ENCODE measurements at regions not wholly inside any gene's neighbourhood (a gene's known extent, or its start where the extent isn't known, plus 50 kb on each side); places are given as distances from the start of the nearest gene placed in this dataset.

DNA sequence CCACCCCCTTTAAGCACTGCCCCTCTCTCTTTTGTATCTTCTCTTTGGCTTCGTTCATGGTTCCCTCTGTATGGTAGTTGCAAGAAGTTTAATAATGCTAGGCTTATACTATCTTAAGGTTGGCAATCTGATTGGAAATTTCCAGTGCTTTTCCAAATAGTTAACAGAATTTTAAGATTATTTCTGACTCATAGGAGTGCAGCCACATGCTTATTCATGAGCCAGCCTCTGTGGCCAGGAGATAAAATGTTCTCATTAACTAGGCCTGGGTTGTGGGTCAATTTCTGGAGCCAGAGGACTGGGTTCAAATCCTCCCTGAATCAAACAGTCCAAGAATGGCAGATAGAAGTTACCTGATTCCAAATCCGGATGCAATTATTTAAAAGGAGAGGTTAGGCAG lies 103.1 kb downstream of the ATP6V1G3 start:
- Histone ChIP-seq H3K27me3 (no peaks in the 10 kb centered on the region), H3K9me3 (no peaks in the 10 kb centered on the region), H3K4me3 (no peak overlapping the region), H3K36me3 (no peaks in the 10 kb centered on the region), H3K4me1 (no peaks in the 10 kb centered on the region), H3K27ac (no peak overlapping the region)
- intact Hi-C loops (cut with DNase I): no loop called here
- TF ChIP-seq, protein P1, sequence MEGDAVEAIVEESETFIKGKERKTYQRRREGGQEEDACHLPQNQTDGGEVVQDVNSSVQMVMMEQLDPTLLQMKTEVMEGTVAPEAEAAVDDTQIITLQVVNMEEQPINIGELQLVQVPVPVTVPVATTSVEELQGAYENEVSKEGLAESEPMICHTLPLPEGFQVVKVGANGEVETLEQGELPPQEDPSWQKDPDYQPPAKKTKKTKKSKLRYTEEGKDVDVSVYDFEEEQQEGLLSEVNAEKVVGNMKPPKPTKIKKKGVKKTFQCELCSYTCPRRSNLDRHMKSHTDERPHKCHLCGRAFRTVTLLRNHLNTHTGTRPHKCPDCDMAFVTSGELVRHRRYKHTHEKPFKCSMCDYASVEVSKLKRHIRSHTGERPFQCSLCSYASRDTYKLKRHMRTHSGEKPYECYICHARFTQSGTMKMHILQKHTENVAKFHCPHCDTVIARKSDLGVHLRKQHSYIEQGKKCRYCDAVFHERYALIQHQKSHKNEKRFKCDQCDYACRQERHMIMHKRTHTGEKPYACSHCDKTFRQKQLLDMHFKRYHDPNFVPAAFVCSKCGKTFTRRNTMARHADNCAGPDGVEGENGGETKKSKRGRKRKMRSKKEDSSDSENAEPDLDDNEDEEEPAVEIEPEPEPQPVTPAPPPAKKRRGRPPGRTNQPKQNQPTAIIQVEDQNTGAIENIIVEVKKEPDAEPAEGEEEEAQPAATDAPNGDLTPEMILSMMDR (IDR thresholded peaks at IDR 0.05): no peak
- DNase-seq (ENCODE audit: low spot score in 2 of 2): no peak

DNA sequence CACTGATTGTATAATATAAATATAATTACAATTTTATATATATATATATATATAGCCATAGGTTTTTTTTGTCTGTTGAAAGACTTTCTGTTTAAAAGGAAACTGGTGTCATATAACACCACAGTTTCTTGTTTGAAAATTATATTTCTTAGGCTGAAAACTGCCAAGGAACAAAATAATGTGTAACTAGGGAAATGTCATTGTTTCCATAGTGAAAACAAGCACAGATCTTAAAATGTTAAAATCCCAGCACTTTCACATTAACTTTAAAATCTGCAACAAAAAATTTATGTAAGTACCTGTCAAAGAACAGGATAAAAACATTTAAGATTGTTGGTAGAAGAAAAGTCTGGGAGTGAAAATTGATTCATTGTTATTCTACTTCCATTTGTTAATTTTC lies 104.2 kb downstream of the ATP6V1G3 start:
- intact Hi-C loops (cut with DNase I): no loop called here
- H3K27me3 ChIP-seq: no peaks in the 10 kb centered on the region

DNA sequence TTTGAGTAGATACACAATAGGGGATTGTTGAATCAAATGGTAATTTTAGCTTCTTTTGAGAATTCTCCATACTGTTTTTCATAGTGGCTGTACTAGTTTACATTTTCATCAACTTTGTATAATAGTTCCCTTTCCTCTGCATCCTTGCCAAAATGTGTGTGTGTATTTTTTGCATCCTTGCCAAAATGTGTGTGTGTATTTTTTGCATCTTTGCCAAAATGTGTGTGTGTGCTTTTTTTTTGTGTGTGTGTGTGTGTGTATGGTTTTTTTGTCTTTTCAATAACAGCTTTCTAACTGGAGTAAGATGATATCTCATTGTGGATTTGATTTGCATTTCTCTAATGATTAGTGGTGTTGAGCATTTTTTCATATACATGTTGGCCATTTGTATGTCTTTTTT lies 105.4 kb downstream of the ATP6V1G3 start:
- Histone ChIP-seq H3K27me3 (no peaks in the 10 kb centered on the region), H3K4me3 (no peak overlapping the region), H3K9me3 (peaks cover 0 to 6% of the 10 kb centered on the region in 2 donors), H3K36me3 (no peaks in the 10 kb centered on the region), H3K27ac (no peak overlapping the region), H3K4me1 (no peaks in the 10 kb centered on the region)
- TF ChIP-seq, protein P1 (IDR thresholded peaks at IDR 0.05): no peak
- intact Hi-C loops (cut with DNase I): no loop called here
- no peak for DNase-seq (ENCODE audit: low spot score in 2 of 2)

More for the DNA sequence above, 104.2 kb downstream of the ATP6V1G3 start:
- TF ChIP-seq, protein P1 (IDR thresholded peaks at IDR 0.05): no peak
- no peaks in the 10 kb centered on the region for H3K36me3 ChIP-seq
- DNase-seq (ENCODE audit: low spot score in 2 of 2): no peak
- H3K4me1 ChIP-seq: no peaks in the 10 kb centered on the region
- no peak overlapping the region for H3K4me3 ChIP-seq
- H3K27ac ChIP-seq: no peak overlapping the region
- H3K9me3 ChIP-seq: peaks cover 0 to 3% of the 10 kb centered on the region in 2 donors

DNA sequence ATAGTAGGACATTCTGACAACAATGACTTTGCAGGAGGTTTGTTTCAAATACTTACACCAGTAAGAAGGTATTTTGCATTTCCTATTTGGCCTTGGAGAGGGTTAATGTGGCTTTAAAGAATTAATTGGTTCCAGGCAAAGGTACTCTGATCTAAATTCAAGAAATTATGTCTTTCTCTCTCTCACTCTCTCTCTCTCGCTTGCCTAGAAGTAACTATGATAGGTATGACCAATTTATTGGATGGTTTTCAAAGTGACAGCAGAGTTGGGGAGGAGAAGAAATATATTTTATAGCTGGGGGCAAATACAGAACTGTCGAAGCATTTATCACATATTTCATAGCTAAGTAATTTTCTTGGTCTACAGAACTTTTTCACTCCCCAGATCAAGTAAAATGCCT lies 116.0 kb downstream of the ATP6V1G3 start:
- no peak overlapping the region for H3K27ac ChIP-seq
- TF ChIP-seq, protein P1 (IDR thresholded peaks at IDR 0.05): no peak
- no peaks in the 10 kb centered on the region for H3K36me3 ChIP-seq
- no peak overlapping the region for H3K4me3 ChIP-seq
- DNase-seq (ENCODE audit: low spot score in 2 of 2): no peak
- intact Hi-C loops (cut with DNase I): no loop called here
- no peaks in the 10 kb centered on the region for H3K9me3 ChIP-seq
- H3K27me3 ChIP-seq: no peaks in the 10 kb centered on the region
- no peaks in the 10 kb centered on the region for H3K4me1 ChIP-seq

DNA sequence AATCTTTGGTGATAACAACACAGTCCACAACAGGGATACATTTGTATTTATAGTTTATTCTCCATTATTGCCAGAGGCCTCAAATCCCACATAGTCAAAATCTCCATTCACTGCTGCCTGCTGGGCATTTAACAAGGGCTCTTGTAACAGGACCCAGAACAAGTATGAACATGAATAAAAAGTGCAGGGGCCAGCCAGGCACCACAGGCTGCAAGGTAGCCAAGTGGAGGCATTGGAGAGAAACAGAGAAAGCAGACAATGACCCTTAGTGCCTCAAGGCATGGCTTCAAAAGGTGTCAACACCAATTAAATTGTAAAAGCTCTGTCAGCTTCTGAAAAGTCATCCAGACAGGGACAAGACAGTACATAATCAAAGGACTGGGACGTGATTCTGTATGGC lies 116.8 kb downstream of the ATP6V1G3 start:
- Histone ChIP-seq H3K36me3 (no peaks in the 10 kb centered on the region), H3K4me3 (no peak overlapping the region), H3K9me3 (no peaks in the 10 kb centered on the region), H3K27ac (no peak overlapping the region), H3K27me3 (no peaks in the 10 kb centered on the region), H3K4me1 (no peaks in the 10 kb centered on the region)
- intact Hi-C loops (cut with DNase I): no loop called here
- DNase-seq (ENCODE audit: low spot score in 2 of 2): no peak
- TF ChIP-seq, protein P1 (IDR thresholded peaks at IDR 0.05): no peak

DNA sequence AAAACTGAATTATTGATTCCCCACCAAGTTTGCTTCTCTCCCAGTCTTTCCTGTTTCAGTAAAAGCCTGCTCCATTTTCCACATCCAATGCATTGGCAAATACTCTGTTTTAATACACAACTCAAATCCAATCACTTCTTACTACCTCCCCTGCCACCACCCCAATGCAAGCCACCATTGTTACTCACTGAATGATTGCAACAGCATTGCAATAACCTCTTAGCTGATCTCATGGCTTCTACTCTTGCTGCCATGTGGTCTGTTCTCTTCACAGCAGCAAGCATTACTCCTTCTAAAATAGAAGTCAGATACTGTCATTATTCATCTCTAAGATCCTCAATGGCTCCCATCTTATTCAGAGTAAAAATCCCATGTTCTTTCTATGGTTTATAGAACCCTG lies 123.4 kb downstream of the ATP6V1G3 start:
- Histone ChIP-seq H3K4me1 (no peaks in the 10 kb centered on the region), H3K27ac (no peak overlapping the region), H3K9me3 (no peaks in the 10 kb centered on the region), H3K27me3 (no peaks in the 10 kb centered on the region), H3K36me3 (no peaks in the 10 kb centered on the region), H3K4me3 (no peak overlapping the region)
- no peak for DNase-seq (ENCODE audit: low spot score in 2 of 2)
- TF ChIP-seq, protein P1 (IDR thresholded peaks at IDR 0.05): no peak
- intact Hi-C loops (cut with DNase I): loop anchor here (2.0 kb wide), 1 partner anchor 20 kb away; no protein-coding TSS in a partner anchor
